NCI-H1417 (cell line): ENCODE measurements at regions not wholly inside any gene's neighbourhood (a gene's known extent, or its start where the extent isn't known, plus 50 kb on each side); places are given as distances from the start of the nearest gene placed in this dataset.
A peak's percentile ranks its signal among the peaks of the same experiment; 100 is the strongest.
"Not testable (repeated sequence)": the region's sequence is repeated elsewhere in the genome, so short reads cannot be mapped to it uniquely, and the experiment has no call there.

ENCODE experiments used
- DNase-seq, 3 experiments: peaks; one replicate each; lab custom pipeline; 2025; lab: John Stamatoyannopoulos, UW

GRCh38 chr19:30103981-30104380 lies 161.9 kb downstream of the URI1 start:
- no peak for DNase-seq

- DNase-seq, result no peak
These were observed 163.3 kb downstream of the URI1 start for GRCh38 chr19:30105316-30105715.

GRCh38 chr19:30105727-30106126 lies 163.7 kb downstream of the URI1 start:
- no peak for DNase-seq

GRCh38 chr19:30106417-30107095 lies 164.5 kb downstream of the URI1 start:
- no peak for DNase-seq

- no peak for DNase-seq
These were observed 165.2 kb downstream of the URI1 start for GRCh38 chr19:30107251-30107650.

- no peak for DNase-seq
These were observed 167.5 kb downstream of the URI1 start for GRCh38 chr19:30109565-30109964.

GRCh38 chr19:30111021-30111855 lies 169.2 kb downstream of the URI1 start:
- DNase-seq, result no peak

GRCh38 chr19:30112171-30112570 lies 170.1 kb downstream of the URI1 start:
- DNase-seq, result no peak

- no peak for DNase-seq
These were observed 170.6 kb downstream of the URI1 start for GRCh38 chr19:30112666-30113065.

GRCh38 chr19:30113186-30113585 lies 171.1 kb downstream of the URI1 start:
- no peak for DNase-seq

GRCh38 chr19:30114095-30114494 lies 172.1 kb downstream of the URI1 start:
- not testable (repeated sequence) for DNase-seq

- no peak for DNase-seq
These were observed 173.9 kb downstream of the URI1 start for GRCh38 chr19:30115947-30116346.

GRCh38 chr19:30116530-30116929 lies 174.5 kb downstream of the URI1 start:
- no peak for DNase-seq

- peak in 2 of 3 experiments; percentile 9 to 16 for DNase-seq
These were observed 175.0 kb downstream of the URI1 start for GRCh38 chr19:30116984-30117555.

- no peak for DNase-seq
These were observed 175.7 kb downstream of the URI1 start for GRCh38 chr19:30117636-30118145.

- no peak for DNase-seq
These were observed 176.2 kb downstream of the URI1 start for GRCh38 chr19:30118221-30118620.

- no peak for DNase-seq
These were observed 176.7 kb downstream of the URI1 start for GRCh38 chr19:30118760-30119159.

GRCh38 chr19:30119180-30119908 lies 177.3 kb downstream of the URI1 start:
- DNase-seq, result no peak

GRCh38 chr19:30120860-30121484 lies 178.9 kb downstream of the URI1 start:
- DNase-seq, result no peak

- no peak for DNase-seq
These were observed 180.4 kb downstream of the URI1 start for GRCh38 chr19:30122431-30122830.

GRCh38 chr19:30123119-30123518 lies 181.1 kb downstream of the URI1 start:
- no peak for DNase-seq

GRCh38 chr19:30123611-30124010 lies 181.6 kb downstream of the URI1 start:
- DNase-seq, result no peak
